Muscle of leg (tissue), 3 donors: ENCODE measurements at regions not wholly inside any gene's neighbourhood (a gene's known extent, or its start where the extent isn't known, plus 50 kb on each side); places are given as distances from the start of the nearest gene placed in this dataset.

Source experiments
- DNase-seq: peaks from one replicate; pipeline ENCODE4 v3.0.0; 2013
- H3K27ac ChIP-seq: one replicate; pipeline ENCODE4 v1.5.1; 2013; ENCODE audit warnings: mild to moderate bottlenecking, low read length, control low read depth
- H3K27me3 ChIP-seq: one replicate; pipeline ENCODE4 v1.6.1; 2013; ENCODE audit warnings: low read length; ENCODE audit not compliant: control insufficient read depth, insufficient read depth
- H3K36me3 ChIP-seq: one replicate; pipeline ENCODE4 v1.6.1; 2013; ENCODE audit warnings: low read length; ENCODE audit not compliant: control insufficient read depth, insufficient read depth
- H3K4me1 ChIP-seq: one replicate; pipeline ENCODE4 v1.6.1; 2013; ENCODE audit warnings: low read length; ENCODE audit not compliant: control insufficient read depth, insufficient read depth
- H3K4me3 ChIP-seq: one replicate; pipeline ENCODE4 v1.5.1; 2013; ENCODE audit warnings: low read length, control low read depth
- H3K9me3 ChIP-seq: replicated peaks from 2 replicates; pipeline ENCODE4 v1.6.1; 2013; ENCODE audit warnings: low read depth, low read length; ENCODE audit not compliant: control insufficient read depth
- WGBS: methylation state at CpG from one replicate; pipeline ENCODE4 v1.1.5; 2013; ENCODE audit warnings: missing lambda C conversion rate; ENCODE audit not compliant: insufficient coverage; 5-methylcytosine and 5-hydroxymethylcytosine counted together

DNA sequence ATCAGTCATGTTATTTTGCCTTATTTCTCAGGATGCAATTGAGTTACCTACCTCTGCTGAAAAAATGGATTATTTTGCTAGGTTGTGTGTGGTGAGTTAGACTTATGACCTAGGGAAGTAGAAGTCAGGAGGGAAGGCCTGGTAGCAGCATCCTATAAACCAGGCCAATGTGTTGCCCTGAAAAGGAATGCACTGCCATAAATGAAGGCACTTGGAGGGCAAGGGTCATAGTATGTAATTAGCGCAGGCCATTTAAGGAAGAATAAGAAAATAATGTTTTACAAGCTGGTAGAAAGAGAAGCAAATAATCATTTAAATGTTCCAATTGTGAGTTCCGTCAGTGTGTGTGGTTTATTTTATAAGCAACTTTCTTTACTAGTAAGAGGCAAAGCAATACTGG lies 698.8 kb downstream of the KCNJ2 start:
- no peak for DNase-seq
- WGBS, result 100% methylated on average over 1 of the region's 2 CpGs
- Histone ChIP-seq H3K4me3 (no peak overlapping the region), H3K9me3 (no peaks in the 10 kb centered on the region), H3K36me3 (no peaks in the 10 kb centered on the region), H3K27ac (no peak overlapping the region), H3K27me3 (no peaks in the 10 kb centered on the region), H3K4me1 (no peaks in the 10 kb centered on the region)

GRCh38 chr17:70869402-70870085 lies 700.2 kb downstream of the KCNJ2 start:
- H3K4me1 ChIP-seq, result no peaks in the 10 kb centered on the region
- no peak overlapping the region for H3K4me3 ChIP-seq
- no peak overlapping the region for H3K27ac ChIP-seq
- H3K27me3 ChIP-seq, result no peaks in the 10 kb centered on the region
- no peaks in the 10 kb centered on the region for H3K9me3 ChIP-seq
- WGBS, result no CpG with 5 or more reads among the region's 2 CpGs
- H3K36me3 ChIP-seq, result no peaks in the 10 kb centered on the region
- DNase-seq, result no peak

- H3K4me3 ChIP-seq, result no peak overlapping the region
- no peaks in the 10 kb centered on the region for H3K36me3 ChIP-seq
- no peaks in the 10 kb centered on the region for H3K4me1 ChIP-seq
- H3K27me3 ChIP-seq, result no peaks in the 10 kb centered on the region
- peak; percentile 37 for DNase-seq
- no peaks in the 10 kb centered on the region for H3K9me3 ChIP-seq
- no CpG with 5 or more reads among the region's 1 CpG for WGBS
- no peak overlapping the region for H3K27ac ChIP-seq
Observed at GRCh38 chr17:70871180-70871818, 702.0 kb downstream of the KCNJ2 start.

DNA sequence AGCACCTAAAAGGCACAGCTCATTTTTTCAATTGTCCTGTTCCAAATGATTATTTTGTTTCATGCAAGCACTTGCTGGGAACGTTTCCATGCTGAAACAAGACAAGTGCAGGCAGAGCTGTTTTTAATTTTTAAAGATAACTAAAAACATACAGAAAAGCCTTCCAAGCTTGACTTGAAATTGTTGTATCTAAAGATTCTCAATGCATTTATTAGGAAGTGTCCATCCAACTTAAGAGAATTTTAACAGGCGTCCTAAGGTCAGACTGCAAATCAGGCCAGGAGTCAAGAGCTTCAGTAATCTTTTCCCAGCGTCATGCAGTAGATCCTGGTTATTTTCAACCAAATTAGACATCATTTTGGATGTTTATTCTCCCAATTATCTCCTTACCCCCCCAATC lies 702.8 kb downstream of the KCNJ2 start:
- 20% methylated on average over 1 of the region's 3 CpGs for WGBS
- no peaks in the 10 kb centered on the region for H3K36me3 ChIP-seq
- H3K27ac ChIP-seq, result no peak overlapping the region
- no peaks in the 10 kb centered on the region for H3K4me1 ChIP-seq
- no peak overlapping the region for H3K4me3 ChIP-seq
- peak; percentile 77 for DNase-seq
- no peaks in the 10 kb centered on the region for H3K9me3 ChIP-seq
- no peaks in the 10 kb centered on the region for H3K27me3 ChIP-seq

GRCh38 chr17:70875729-70876310 lies 706.5 kb downstream of the KCNJ2 start:
- H3K4me3 ChIP-seq, result no peak overlapping the region
- no peak overlapping the region for H3K27ac ChIP-seq
- 79% methylated on average over 2 of the region's 2 CpGs for WGBS
- DNase-seq, result peak; percentile 66
- no peaks in the 10 kb centered on the region for H3K9me3 ChIP-seq
- no peaks in the 10 kb centered on the region for H3K27me3 ChIP-seq
- H3K4me1 ChIP-seq, result no peaks in the 10 kb centered on the region
- no peaks in the 10 kb centered on the region for H3K36me3 ChIP-seq

- WGBS, result no CpG with 5 or more reads among the region's 2 CpGs
- DNase-seq, result no peak
- no peak overlapping the region for H3K4me3 ChIP-seq
- no peak overlapping the region for H3K27ac ChIP-seq
- H3K36me3 ChIP-seq, result no peaks in the 10 kb centered on the region
- no peaks in the 10 kb centered on the region for H3K27me3 ChIP-seq
- H3K4me1 ChIP-seq, result no peaks in the 10 kb centered on the region
- no peaks in the 10 kb centered on the region for H3K9me3 ChIP-seq
Observed at GRCh38 chr17:70878879-70879278, 709.5 kb downstream of the KCNJ2 start.

- Histone ChIP-seq H3K4me3 (no peak overlapping the region), H3K9me3 (no peaks in the 10 kb centered on the region), H3K36me3 (no peaks in the 10 kb centered on the region), H3K27ac (no peak overlapping the region), H3K4me1 (no peaks in the 10 kb centered on the region), H3K27me3 (no peaks in the 10 kb centered on the region)
- DNase-seq, result peak; percentile 9
- WGBS, result no CpG with 5 or more reads among the region's 3 CpGs
Observed at GRCh38 chr17:70879401-70879800, 710.1 kb downstream of the KCNJ2 start.

- Histone ChIP-seq H3K27me3 (no peaks in the 10 kb centered on the region), H3K4me1 (no peaks in the 10 kb centered on the region), H3K36me3 (no peaks in the 10 kb centered on the region), H3K9me3 (no peaks in the 10 kb centered on the region), H3K4me3 (no peak overlapping the region), H3K27ac (no peak overlapping the region)
- no CpG with 5 or more reads among the region's 1 CpG for WGBS
- no peak for DNase-seq
Observed at GRCh38 chr17:70881093-70881492, 711.8 kb downstream of the KCNJ2 start.

DNA sequence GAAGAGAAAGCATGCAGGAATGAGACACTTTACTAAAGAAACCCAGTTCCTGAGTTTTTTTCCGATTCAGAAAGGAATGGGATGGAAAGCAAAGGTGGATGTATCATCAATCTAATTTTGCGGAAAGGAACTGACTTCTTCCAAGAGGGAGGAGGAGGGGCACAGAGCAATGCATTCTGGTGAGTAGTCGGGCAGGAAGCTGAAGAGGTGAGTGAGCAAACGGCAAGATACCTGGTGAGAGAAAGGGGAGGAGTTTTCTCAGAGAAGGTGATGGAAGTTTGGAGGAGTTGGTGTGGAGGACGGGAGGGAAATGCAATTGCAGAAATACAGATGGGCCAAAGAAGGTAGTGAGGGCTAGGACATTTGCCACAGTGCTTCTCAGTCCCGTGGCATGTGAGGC lies 713.2 kb downstream of the KCNJ2 start:
- H3K27me3 ChIP-seq, result no peaks in the 10 kb centered on the region
- H3K27ac ChIP-seq, result no peak overlapping the region
- H3K4me1 ChIP-seq, result no peaks in the 10 kb centered on the region
- H3K4me3 ChIP-seq, result no peak overlapping the region
- no peak for DNase-seq
- WGBS, result 80% methylated on average over 6 of the region's 6 CpGs
- no peaks in the 10 kb centered on the region for H3K9me3 ChIP-seq
- no peaks in the 10 kb centered on the region for H3K36me3 ChIP-seq

DNA sequence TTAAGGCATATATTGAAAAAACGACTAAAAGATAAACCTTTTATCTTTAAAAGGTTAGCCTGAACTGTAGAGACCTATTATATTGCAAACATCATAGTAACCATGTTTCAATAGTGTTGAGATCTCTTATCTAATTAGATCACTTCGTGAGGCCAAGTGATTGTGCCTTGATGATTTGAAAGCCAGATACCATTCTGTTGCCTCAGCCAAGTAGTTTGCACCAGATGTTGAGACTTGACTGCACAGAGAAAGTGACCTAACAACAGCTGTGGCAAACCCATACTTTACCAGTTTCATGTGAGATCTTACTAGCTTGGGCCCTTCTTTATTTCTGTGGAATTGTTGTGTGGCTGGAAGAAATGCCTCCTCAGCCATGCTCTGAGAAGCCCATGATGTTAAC lies 717.3 kb downstream of the KCNJ2 start:
- Histone ChIP-seq H3K9me3 (no peaks in the 10 kb centered on the region), H3K27ac (no peak overlapping the region), H3K36me3 (no peaks in the 10 kb centered on the region), H3K27me3 (no peaks in the 10 kb centered on the region), H3K4me1 (no peaks in the 10 kb centered on the region), H3K4me3 (no peak overlapping the region)
- no CpG with 5 or more reads among the region's 2 CpGs for WGBS
- no peak for DNase-seq
